GM10266 (cell line): ENCODE measurements at regions not wholly inside any gene's neighbourhood (a gene's known extent, or its start where the extent isn't known, plus 50 kb on each side); places are given as distances from the start of the nearest gene placed in this dataset.
A peak's percentile ranks its signal among the peaks of the same experiment; 100 is the strongest.
"Not testable (repeated sequence)": the region's sequence is repeated elsewhere in the genome, so short reads cannot be mapped to it uniquely, and the experiment has no call there.

Experiments used
- DNase-seq: peaks from one replicate; pipeline ENCODE4 v3.0.0; 2012; ENCODE audit errors: extremely low spot score
- TF ChIP-seq, protein P1 (sequence below): IDR thresholded peaks from 2 replicates; pipeline ENCODE4 v1.5.1; 2012; ENCODE audit warnings: mild to moderate bottlenecking, low read depth; ENCODE audit not compliant: control insufficient read depth, insufficient read depth; ENCODE audit errors: missing control alignments

GRCh38 chr17:27209316-27209715, 84.6 kb upstream of the WSB1 start:
- no peak for DNase-seq
- TF ChIP-seq, protein P1, sequence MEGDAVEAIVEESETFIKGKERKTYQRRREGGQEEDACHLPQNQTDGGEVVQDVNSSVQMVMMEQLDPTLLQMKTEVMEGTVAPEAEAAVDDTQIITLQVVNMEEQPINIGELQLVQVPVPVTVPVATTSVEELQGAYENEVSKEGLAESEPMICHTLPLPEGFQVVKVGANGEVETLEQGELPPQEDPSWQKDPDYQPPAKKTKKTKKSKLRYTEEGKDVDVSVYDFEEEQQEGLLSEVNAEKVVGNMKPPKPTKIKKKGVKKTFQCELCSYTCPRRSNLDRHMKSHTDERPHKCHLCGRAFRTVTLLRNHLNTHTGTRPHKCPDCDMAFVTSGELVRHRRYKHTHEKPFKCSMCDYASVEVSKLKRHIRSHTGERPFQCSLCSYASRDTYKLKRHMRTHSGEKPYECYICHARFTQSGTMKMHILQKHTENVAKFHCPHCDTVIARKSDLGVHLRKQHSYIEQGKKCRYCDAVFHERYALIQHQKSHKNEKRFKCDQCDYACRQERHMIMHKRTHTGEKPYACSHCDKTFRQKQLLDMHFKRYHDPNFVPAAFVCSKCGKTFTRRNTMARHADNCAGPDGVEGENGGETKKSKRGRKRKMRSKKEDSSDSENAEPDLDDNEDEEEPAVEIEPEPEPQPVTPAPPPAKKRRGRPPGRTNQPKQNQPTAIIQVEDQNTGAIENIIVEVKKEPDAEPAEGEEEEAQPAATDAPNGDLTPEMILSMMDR: no peak

GRCh38 chr17:27210809-27211208, 83.1 kb upstream of the WSB1 start:
- DNase-seq: not testable (repeated sequence)

DNA sequence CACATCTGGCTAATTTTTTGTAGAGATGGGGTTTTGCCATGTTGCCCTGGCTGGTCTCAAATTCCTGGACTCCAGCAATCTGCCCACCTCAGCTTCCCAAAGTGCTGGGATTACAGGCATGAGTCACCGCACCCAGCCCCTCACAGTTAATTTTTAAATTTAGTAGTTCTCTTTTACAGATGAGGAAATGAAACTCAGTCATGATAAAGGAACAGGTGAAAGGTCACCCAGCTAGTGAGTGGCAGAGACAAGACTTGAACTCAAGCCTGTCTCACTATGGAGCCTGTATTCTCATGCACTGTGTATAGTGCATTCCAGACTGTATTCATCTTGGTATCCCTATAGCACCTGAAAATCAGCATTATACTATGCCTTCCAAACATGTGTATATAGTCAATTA, 77.1 kb upstream of the WSB1 start:
- TF ChIP-seq, protein P1: no peak
- no peak for DNase-seq

GRCh38 chr17:27217631-27218030, 76.3 kb upstream of the WSB1 start:
- TF ChIP-seq, protein P1: no peak

DNA sequence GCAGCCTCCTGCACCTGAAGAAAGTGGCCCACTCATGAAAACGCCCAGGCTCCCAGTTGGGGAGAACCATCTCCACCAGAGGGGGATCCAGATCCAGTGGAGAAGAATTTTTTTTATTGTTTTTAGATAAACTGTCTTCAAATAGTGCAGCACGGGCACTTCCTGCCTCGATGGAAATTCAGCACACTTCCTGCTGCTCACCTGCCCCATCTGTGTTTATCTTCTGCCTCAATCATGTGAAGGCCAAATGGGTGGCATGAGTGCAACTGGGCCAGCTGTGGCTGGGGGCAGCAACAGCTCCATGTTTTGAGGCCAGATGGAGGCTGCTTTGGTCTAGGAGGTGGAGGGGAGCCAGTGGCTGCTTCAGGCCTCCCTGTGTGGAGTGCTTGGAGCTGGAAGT, 75.9 kb upstream of the WSB1 start:
- TF ChIP-seq, protein P1: no peak
- no peak for DNase-seq

More at GRCh38 chr17:27217631-27218030, 76.3 kb upstream of the WSB1 start:
- DNase-seq: peak; percentile 51

DNA sequence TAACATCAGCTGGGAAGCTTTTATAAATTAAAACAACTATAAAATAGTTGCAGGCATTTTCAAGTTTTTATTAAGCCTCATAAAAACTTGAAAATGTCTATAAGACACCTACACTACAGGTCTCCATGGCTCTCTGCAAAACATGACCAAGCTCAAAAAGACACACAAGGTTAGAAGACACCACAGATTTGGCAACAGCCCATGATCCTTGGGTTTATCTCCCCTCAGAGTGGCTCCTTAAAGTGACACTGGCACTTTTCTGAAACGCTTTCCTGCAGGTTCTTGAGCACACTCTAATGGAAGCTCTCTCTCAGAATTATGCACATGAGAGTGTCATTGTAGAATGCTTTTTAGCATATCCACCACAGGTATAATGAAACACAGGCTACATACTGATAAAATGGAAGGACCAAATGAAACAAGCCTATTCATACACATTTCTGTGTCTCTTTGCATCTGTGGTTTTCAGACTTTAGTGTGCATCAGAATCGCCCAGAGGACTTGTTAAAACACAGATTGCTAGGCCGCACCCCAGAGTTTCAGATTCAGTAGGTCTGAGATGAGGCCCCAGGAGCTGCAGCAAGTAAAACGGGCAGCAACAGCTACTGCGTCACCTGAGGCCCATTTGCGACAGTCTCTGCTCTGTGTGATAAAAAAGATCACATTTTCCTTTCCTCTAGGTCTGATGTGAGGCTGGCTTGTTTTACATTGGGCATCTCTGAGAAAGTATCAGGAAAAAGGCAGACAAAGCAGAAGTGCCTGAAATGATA, 75.0 kb upstream of the WSB1 start:
- DNase-seq: peak; percentile 33

DNA sequence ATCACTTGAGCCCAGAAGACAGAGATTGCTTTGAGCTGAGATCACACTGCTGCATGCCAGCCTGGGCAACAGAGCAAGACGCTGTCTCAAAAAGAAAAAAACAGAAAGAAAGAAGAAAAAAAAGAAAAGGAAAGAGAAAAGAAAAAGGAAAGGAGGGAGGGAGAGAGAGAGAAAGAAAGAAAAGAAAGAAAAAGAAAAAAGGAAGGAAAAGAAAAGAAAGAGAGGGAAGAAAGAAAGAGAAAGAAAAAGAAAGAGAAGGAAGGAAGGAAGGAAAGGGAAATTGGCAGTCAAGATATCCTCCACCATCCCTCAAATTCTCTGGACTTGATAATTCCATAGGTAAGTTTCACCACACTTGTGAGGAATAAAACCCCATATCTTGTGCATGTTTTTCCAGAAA, 71.4 kb upstream of the WSB1 start:
- DNase-seq: no peak
- TF ChIP-seq, protein P1: no peak

More for the DNA sequence above, 75.0 kb upstream of the WSB1 start:
- TF ChIP-seq, protein P1: no peak
